GM12872 (cell line): ENCODE measurements at regions not wholly inside any gene's neighbourhood (a gene's known extent, or its start where the extent isn't known, plus 50 kb on each side); places are given as distances from the start of the nearest gene placed in this dataset.

Experiments
- CTCF ChIP-seq: IDR thresholded peaks from 3 replicates; pipeline ENCODE4 v1.5.1; 2011; ENCODE audit warnings: low read depth, mild to moderate bottlenecking, low read length, moderate library complexity; ENCODE audit not compliant: insufficient read depth

- no peak for TF ChIP-seq CTCF
These were observed 59.4 kb upstream of the PRR23C start for GRCh38 chr3:139104062-139104461.

GRCh38 chr3:139105154-139105702 lies 60.5 kb upstream of the PRR23C start:
- TF ChIP-seq CTCF = no peak

- no peak for TF ChIP-seq CTCF
These were observed 61.6 kb upstream of the PRR23C start for GRCh38 chr3:139106013-139106932.

GRCh38 chr3:139107424-139108252 lies 62.9 kb upstream of the PRR23C start:
- no peak for TF ChIP-seq CTCF

- no peak for TF ChIP-seq CTCF
These were observed 63.7 kb upstream of the PRR23C start for GRCh38 chr3:139108253-139108969.

GRCh38 chr3:139109271-139109670 lies 64.6 kb upstream of the PRR23C start:
- no peak for TF ChIP-seq CTCF
